MV-4-11 (cell line): ENCODE measurements at regions not wholly inside any gene's neighbourhood (a gene's known extent, or its start where the extent isn't known, plus 50 kb on each side); places are given as distances from the start of the nearest gene placed in this dataset.
A peak's percentile ranks its signal among the peaks of the same experiment; 100 is the strongest.

Experiments
- DNase-seq: peaks from one replicate; lab custom pipeline; 2025; lab: John Stamatoyannopoulos, UW

- no peak for DNase-seq
Observed at GRCh38 chr5:82335806-82336205, 57.7 kb upstream of the RPS23 start.

- peak; percentile 65 for DNase-seq
Observed at GRCh38 chr5:82334856-82335255, 56.7 kb upstream of the RPS23 start.

- DNase-seq, result no peak
Observed at GRCh38 chr5:82334085-82334692, 56.0 kb upstream of the RPS23 start.

- DNase-seq, result no peak
Observed at GRCh38 chr5:82332886-82333615, 54.9 kb upstream of the RPS23 start.

GRCh38 chr5:82332064-82332855 lies 54.1 kb upstream of the RPS23 start:
- no peak for DNase-seq

GRCh38 chr5:82331557-82331956 lies 53.4 kb upstream of the RPS23 start:
- DNase-seq, result no peak

- no peak for DNase-seq
Observed at GRCh38 chr5:82330530-82331270, 52.5 kb upstream of the RPS23 start.

GRCh38 chr5:82329393-82329792 lies 51.2 kb upstream of the RPS23 start:
- no peak for DNase-seq
